ENCODE measurements at regions not wholly inside any gene's neighbourhood (a gene's known extent, or its start where the extent isn't known, plus 50 kb on each side); places are given as distances from the start of the nearest gene placed in this dataset.
"Not testable (repeated sequence)": the region's sequence is repeated elsewhere in the genome, so short reads cannot be mapped to it uniquely, and the experiment has no call there.

DNA sequence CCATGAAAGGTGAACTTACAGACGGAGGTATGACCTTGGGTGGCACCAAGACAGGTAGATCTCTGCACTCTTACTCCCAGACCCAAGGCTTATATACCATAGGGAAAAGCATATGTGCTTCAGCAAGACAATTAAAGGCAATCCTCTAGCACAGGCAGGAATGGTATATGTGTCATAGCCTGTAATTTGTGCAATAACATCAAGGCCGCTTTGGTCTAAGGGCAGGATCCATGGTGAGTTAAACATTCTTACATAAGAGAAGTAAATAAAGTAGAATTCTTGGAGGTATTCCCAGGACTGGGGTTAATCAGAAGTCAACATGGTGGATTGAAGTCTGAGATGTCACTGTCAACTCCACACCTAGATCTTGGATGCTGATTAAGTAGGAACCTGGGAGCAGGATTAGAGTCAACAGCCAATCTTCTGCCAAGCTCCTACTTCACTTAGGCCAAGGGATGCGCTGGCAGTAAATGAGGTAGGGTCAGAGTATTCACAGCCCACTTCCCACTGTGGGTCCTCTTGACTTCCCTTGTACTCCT is 143.0 kb downstream of the ATP6V0E2 start:
- intact Hi-C loops (cut with micrococcal nuclease; ENCODE audit: unreplicated experiment); in situ Hi-C loops (cut with HindIII; ENCODE audit: extremely low pct_ligation_motif_present, low pct_unique_long_range_greater_than_20kb); H3K79me2 ChIP-seq (ENCODE audit: insufficient read depth, low read length); H3K4me3 ChIP-seq (replicated peaks in 1 of 3; ENCODE audit: insufficient read depth in 1 of 3, low read depth in 2 of 3, low read length in 3 of 3); H3K4me1 ChIP-seq (ENCODE audit: insufficient read depth, low read length); CTCF ChIA-PET (ENCODE audit: low intra/inter-chr PET ratio, low total read pairs); H2AFZ ChIP-seq (ENCODE audit: low read length); H3K36me3 ChIP-seq (replicated peaks in 1 of 2; ENCODE audit: control insufficient read depth in 1 of 2, insufficient read depth in 2 of 2, low read length in 2 of 2); H3K4me2 ChIP-seq (ENCODE audit: low read depth, low read length); FAIRE-seq; BruUV-seq (replicated peaks); H3K9ac ChIP-seq (ENCODE audit: insufficient read depth, low read depth, low read length); ATAC-seq; H4K20me1 ChIP-seq (ENCODE audit: insufficient read depth, low read length); H3K9me3 ChIP-seq (ENCODE audit: low read length); POLR2A ChIA-PET; H3K27ac ChIP-seq (ENCODE audit: extremely low read length, insufficient read depth, low read length); H3K27me3 ChIP-seq (ENCODE audit: control insufficient read depth in 1 of 2, insufficient read depth in 2 of 2, low read length in 2 of 2): not testable (repeated sequence)
- TF ChIP-seq ZNF12 (CRISPR knock-in tag; IDR thresholded peaks at IDR 0.05): 0 out of 2 replicates have a peak, but pooled peaks have one; percentile 52
- peak; percentile 78 for TF ChIP-seq RARA (CRISPR knock-in tag; IDR thresholded peaks at IDR 0.05)
- peak; percentile 19 for DNase-seq (ENCODE audit: low spot score)
- WGBS (ENCODE audit: low lambda C conversion rate): 21% methylated on average over 2 of the region's 3 CpGs

- H3K9me3 ChIP-seq (ENCODE audit: low read length); H3K27ac ChIP-seq (ENCODE audit: extremely low read length, insufficient read depth, low read length); POLR2A ChIA-PET; H3K4me3 ChIP-seq (replicated peaks in 1 of 3; ENCODE audit: insufficient read depth in 1 of 3, low read depth in 2 of 3, low read length in 3 of 3); in situ Hi-C loops (cut with HindIII; ENCODE audit: extremely low pct_ligation_motif_present, low pct_unique_long_range_greater_than_20kb); BruUV-seq (replicated peaks); H3K27me3 ChIP-seq (ENCODE audit: control insufficient read depth in 1 of 2, insufficient read depth in 2 of 2, low read length in 2 of 2); CTCF ChIA-PET (ENCODE audit: low intra/inter-chr PET ratio, low total read pairs); H3K4me2 ChIP-seq (ENCODE audit: low read depth, low read length); intact Hi-C loops (cut with micrococcal nuclease; ENCODE audit: unreplicated experiment); H4K20me1 ChIP-seq (ENCODE audit: insufficient read depth, low read length); FAIRE-seq; H3K36me3 ChIP-seq (replicated peaks in 1 of 2; ENCODE audit: control insufficient read depth in 1 of 2, insufficient read depth in 2 of 2, low read length in 2 of 2); H3K4me1 ChIP-seq (ENCODE audit: insufficient read depth, low read length); H3K9ac ChIP-seq (ENCODE audit: insufficient read depth, low read depth, low read length); H2AFZ ChIP-seq (ENCODE audit: low read length); H3K79me2 ChIP-seq (ENCODE audit: insufficient read depth, low read length); ATAC-seq; DNase-seq (ENCODE audit: low spot score): not testable (repeated sequence)
- WGBS (ENCODE audit: low lambda C conversion rate): 58% methylated on average over 3 of the region's 3 CpGs
Observed at GRCh38 chr7:150020210-150020609, 146.4 kb downstream of the ATP6V0E2 start.

DNA sequence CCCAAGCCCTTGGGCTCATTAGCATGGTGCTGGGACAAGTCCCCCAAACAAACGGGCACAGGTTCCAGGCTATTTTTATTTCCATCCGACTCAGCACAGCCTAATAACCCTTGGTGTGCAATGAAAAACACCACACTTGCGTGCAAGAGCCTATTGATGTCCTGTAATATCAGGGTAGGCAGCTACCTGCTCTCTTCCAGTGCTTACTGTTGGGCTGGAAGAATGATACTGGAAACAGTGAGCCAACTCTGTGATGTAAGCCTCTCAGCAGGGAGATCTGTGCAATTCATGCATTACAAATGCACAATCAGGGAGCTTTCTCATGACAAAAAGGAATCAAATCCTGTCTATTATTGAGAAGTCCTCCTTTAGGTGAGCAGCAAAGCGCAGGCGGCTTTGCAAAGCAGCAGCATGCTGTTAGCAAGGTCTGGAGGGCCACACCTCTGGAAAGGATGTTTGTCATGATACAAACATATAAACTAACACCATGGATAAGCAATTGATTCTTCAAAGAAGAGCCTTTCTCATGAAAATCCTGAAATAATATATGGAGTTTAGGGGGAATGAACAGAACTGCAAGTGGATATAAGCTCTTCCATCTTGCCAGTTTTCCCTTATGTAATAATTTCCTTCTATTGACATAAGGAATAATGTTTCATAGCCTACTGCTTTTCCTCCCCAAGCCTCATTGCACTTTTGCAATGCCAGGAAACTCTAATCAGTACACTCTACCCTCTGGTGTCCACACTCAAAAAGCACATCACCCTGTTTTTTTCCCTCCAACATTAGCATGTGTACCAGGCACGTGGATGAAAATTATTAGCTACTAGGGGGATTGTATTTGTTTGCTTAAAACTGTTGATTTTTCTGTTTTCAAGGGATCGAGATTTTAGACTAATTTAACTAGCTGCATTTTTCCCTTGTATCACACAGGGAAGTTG is 151.1 kb downstream of the ATP6V0E2 start:
- BruUV-seq (replicated peaks); H3K27me3 ChIP-seq (ENCODE audit: control insufficient read depth in 1 of 2, insufficient read depth in 2 of 2, low read length in 2 of 2); CTCF ChIA-PET (ENCODE audit: low intra/inter-chr PET ratio, low total read pairs); H3K4me1 ChIP-seq (ENCODE audit: insufficient read depth, low read length); FAIRE-seq; H4K20me1 ChIP-seq (ENCODE audit: insufficient read depth, low read length); ATAC-seq; DNase-seq (ENCODE audit: low spot score); intact Hi-C loops (cut with micrococcal nuclease; ENCODE audit: unreplicated experiment); H3K9me3 ChIP-seq (ENCODE audit: low read length); H3K79me2 ChIP-seq (ENCODE audit: insufficient read depth, low read length); H2AFZ ChIP-seq (ENCODE audit: low read length); H3K36me3 ChIP-seq (replicated peaks in 1 of 2; ENCODE audit: control insufficient read depth in 1 of 2, insufficient read depth in 2 of 2, low read length in 2 of 2); H3K4me3 ChIP-seq (replicated peaks in 1 of 3; ENCODE audit: insufficient read depth in 1 of 3, low read depth in 2 of 3, low read length in 3 of 3); H3K27ac ChIP-seq (ENCODE audit: extremely low read length, insufficient read depth, low read length); H3K4me2 ChIP-seq (ENCODE audit: low read depth, low read length); POLR2A ChIA-PET; H3K9ac ChIP-seq (ENCODE audit: insufficient read depth, low read depth, low read length): not testable (repeated sequence)
- in situ Hi-C loops (cut with HindIII; ENCODE audit: extremely low pct_ligation_motif_present, low pct_unique_long_range_greater_than_20kb): loop anchor here (25.0 kb wide), 1 partner anchor 163 kb away; the partner anchor contains the start of gene ATP6V0E2
- WGBS (ENCODE audit: low lambda C conversion rate): 68% methylated on average over 5 of the region's 7 CpGs

DNA sequence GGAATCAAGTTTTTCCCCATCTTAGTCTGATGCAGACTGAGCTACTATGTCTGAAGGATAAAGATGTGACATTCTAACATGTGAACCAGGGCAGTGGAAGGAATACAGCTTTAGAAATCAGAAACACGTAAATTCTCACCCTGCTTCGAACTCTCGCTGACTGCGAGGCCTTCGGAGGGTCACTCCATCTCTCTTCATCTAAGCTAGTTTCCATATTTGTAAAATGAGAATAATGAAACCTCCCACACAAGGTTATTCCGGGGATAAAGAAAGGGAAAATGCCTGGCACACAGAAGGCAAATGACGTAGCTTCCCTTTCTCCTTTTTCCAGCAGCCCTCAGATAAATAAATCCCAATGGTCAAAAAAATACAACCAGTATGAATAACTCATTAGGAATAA is 152.0 kb downstream of the ATP6V0E2 start:
- H3K9ac ChIP-seq (ENCODE audit: insufficient read depth, low read depth, low read length); H3K36me3 ChIP-seq (replicated peaks in 1 of 2; ENCODE audit: control insufficient read depth in 1 of 2, insufficient read depth in 2 of 2, low read length in 2 of 2); DNase-seq (ENCODE audit: low spot score); intact Hi-C loops (cut with micrococcal nuclease; ENCODE audit: unreplicated experiment); ATAC-seq; H3K27ac ChIP-seq (ENCODE audit: extremely low read length, insufficient read depth, low read length); H3K4me1 ChIP-seq (ENCODE audit: insufficient read depth, low read length); POLR2A ChIA-PET; BruUV-seq (replicated peaks); H3K9me3 ChIP-seq (ENCODE audit: low read length); CTCF ChIA-PET (ENCODE audit: low intra/inter-chr PET ratio, low total read pairs); H3K4me2 ChIP-seq (ENCODE audit: low read depth, low read length); H2AFZ ChIP-seq (ENCODE audit: low read length); H3K4me3 ChIP-seq (replicated peaks in 1 of 3; ENCODE audit: insufficient read depth in 1 of 3, low read depth in 2 of 3, low read length in 3 of 3); H3K27me3 ChIP-seq (ENCODE audit: control insufficient read depth in 1 of 2, insufficient read depth in 2 of 2, low read length in 2 of 2); H4K20me1 ChIP-seq (ENCODE audit: insufficient read depth, low read length); H3K79me2 ChIP-seq (ENCODE audit: insufficient read depth, low read length); FAIRE-seq: not testable (repeated sequence)
- in situ Hi-C loops (cut with HindIII; ENCODE audit: extremely low pct_ligation_motif_present, low pct_unique_long_range_greater_than_20kb): loop anchor here (25.0 kb wide), 1 partner anchor 164 kb away; the partner anchor contains the start of gene ATP6V0E2
- WGBS (ENCODE audit: low lambda C conversion rate): 90% methylated on average over 7 of the region's 7 CpGs
